ENCODE measurements at regions not wholly inside any gene's neighbourhood (a gene's known extent, or its start where the extent isn't known, plus 50 kb on each side); places are given as distances from the start of the nearest gene placed in this dataset.

DNA sequence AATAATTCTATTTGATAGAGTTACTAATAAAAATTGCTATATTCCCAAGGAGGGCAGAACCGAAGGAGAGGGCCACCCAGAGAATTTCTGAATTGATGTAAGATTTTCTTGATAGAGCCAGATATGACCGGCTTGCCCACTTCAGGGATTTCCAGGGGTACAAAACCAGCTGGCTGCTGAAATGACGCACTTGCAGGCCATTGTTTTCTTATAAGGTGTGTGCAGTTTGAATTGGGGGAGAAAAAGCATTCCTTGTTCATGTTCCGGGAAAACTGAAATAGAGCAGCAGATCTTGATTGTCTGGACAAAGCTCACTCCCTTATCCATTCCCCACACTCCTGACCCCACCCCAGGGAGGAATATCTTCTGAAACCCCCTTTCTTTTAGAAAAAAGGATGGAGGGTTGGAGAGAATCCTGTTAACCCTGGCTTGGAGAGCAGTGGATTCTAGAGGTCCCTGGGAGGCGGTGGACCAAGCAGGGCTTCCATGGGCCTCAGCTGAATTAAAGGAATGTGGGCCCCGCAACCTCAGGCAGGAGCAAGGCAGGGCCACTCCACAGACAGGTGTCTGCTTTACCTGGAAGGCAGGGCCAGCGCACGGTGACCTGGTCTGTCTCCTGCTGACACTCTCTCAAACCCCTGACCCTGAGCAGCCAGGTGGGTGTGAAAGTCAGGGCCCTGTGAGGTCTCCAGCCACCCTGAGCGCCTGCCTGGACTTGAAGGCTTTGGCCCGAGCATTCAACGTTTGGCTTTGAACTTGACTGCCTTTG lies 96.4 kb downstream of the TMEM170B start:
- no peak for DNase-seq

DNA sequence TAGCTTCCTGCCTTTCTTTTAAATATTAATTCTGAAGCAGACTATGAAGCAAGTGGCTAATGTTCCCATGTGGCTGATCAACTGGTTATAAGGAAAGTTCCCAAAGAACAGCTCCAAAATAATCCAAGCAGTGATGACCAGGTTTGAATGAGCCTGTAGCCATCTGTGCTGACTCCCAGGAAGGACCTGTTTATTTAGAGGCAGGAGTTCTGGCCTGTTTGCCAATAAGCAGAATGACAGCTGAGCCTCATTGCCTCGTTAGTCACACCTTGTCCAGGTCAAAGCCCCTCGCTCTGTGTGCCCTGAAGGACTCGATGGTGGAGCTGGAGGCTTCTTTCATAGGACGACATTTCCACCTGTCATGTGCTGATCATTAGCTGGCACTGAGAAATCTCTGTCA lies 97.4 kb downstream of the TMEM170B start:
- no peak for DNase-seq

DNA sequence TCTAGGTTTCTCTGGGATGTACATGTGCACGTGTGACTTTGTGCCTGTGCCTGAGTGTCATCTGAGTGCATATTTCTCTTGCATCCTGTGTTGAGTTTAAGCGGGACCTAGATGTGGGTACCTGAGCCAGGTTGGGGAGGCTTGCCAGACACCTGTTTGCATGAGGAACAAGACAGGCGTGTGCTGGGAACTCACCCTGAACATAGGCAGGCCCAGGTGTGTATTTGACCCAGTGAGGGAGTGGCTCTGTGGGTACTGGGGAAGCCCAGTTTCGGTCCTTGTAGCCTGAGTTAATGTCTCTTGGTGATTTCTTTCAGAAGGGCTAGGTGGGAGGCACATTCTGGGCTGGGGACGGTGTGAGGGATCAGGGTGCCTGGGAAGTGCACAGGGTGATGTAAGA lies 98.6 kb downstream of the TMEM170B start:
- DNase-seq = no peak

DNA sequence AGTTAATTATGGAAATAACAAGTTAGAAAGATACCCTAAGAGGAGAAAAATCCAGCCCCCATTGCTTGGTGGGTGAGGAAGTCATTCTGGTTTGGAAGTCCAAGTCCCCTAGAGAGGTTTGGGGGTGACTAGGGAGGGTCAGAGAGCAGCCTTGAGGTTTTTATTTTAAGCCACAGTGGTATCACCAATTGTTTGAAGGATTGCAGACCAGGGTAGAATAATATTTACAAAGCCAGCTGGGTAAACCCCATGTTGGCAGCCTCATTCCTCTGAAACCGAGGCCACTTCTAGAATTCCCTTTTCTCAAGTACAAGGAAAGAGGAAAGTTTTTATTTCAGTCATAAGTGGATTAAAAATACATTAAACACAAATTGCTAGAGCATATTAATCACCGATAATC lies 99.7 kb downstream of the TMEM170B start:
- no peak for DNase-seq

DNA sequence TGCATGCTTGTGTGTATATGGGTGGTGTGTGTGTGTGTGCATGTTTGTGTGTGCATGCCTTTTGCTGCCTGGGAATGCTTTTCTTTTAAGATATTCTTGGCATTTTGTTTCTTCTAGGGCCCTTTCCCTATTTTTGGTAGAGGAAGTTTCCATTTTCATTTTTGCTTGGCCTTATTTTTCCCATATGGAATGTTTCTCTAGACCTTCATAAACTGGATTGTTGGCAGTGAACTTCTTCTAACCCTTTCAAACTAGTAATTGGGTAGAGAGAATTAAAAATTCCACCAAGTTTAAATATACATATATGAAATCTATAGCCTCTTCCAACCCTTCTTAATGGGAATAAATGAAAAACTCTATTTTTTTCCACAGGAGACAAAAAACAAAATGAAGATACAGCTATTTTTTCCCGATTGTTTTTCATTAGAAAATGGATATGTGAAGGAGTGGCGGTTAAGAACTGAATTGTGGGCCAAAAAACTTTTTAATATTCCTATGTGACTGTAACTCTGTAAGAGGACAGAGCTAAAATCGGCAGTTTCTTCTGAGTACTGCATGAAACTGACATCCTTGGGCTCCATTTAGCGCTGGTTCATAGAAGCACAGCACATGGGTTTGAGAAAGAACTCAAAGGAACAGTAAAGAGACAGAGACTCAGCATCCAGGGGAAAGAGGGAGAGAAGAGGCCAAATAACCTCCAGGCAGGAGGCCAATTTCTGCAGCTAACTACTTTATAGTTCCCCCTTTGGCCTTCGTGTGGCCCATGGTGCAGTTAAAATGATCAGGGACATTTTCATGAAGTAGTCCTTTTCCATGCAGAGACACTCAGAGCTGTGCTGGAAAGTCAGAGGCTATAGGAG lies 102.1 kb downstream of the TMEM170B start:
- no peak for DNase-seq

DNA sequence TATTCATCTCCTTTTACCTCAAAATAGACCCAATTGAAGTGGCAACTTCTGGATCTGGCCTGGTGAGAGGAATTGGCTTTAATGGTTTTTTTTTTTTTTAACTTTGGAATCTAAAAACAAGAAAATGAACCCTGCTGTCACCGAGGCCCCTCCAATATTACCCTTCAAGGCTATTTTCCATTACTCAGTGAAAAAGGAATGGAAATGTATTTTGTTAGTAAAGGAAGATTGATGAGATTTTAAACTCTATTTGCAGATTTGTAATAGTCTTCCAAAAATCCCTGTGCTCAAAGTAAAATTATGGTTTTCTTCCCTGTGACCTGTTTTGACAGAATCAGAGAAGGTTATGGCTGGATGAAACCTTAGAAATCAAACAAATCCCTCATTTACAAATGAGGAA lies 102.9 kb downstream of the TMEM170B start:
- no peak for DNase-seq

DNA sequence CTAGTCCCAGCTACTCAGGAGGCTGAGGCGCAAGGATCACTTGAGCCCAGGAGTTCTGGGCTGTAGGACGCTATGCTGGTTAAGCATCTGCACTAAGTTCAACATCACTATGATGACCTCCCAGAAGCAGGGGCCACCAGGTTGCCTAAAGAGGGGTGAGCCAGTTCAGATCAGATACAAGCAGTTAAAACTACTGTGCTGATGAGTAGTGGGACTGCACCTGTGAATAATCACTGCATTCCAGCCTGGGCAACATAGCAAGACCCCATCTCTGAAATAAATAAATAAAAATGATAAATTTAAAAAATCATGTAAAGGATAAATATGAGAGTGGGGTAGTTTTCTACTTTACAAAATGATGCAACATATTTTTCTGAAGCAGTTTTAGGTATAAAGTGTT lies 106.5 kb downstream of the TMEM170B start:
- no peak for DNase-seq

DNA sequence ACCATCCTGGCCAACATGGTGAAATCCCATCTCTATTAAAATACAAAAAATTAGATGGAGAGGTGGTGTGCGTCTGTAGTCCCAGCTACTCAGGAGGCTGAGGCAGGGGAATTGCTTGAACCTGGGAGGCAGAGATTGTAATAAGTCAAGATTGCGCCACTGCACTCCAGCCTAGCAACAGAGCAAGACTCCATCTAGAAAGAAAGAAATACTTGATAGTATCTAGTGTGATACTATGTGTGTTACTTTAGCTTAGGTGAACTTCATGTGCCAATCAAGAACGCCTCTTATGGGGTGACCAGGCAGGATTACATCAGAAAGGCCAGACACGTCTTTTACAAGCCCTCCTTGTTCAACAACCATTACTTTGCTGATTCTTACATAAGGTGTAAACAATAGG lies 107.1 kb downstream of the TMEM170B start:
- DNase-seq = no peak

DNA sequence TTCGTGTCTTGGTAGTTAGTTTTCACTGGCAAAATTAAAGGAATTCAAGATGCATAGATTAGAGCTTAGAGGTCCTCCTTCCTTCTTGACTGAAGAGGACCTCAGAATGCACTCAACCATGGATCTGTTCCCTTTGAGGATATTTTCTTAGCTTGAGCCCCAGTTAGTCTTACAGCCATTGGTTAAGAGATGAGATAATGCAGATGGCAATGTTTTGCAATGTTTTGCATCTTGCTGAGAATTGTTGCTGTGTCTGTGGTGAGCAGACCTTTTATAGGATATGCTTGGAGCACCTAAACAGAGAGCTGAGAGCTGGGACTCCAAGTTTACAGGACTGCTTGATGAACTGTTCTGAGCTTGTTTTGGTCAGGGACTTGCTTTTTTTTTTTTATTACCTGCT lies 107.5 kb downstream of the TMEM170B start:
- no peak for DNase-seq

DNA sequence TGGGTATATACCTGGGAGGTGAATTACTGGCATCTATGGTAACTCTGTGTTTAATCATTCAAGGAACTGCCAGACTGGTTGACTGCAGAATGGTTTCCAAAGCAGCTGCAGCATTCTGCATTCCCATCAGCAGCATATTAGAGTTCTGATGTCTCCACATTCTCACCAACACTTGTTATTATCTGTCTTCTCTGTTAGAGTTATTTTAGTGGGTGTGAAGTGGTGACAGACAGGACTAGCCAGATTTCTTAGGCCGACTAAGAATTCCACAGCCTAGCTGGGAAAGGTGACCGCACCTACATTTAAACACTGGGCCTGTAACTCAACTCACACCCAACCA lies 110.9 kb downstream of the TMEM170B start:
- DNase-seq = no peak

DNA sequence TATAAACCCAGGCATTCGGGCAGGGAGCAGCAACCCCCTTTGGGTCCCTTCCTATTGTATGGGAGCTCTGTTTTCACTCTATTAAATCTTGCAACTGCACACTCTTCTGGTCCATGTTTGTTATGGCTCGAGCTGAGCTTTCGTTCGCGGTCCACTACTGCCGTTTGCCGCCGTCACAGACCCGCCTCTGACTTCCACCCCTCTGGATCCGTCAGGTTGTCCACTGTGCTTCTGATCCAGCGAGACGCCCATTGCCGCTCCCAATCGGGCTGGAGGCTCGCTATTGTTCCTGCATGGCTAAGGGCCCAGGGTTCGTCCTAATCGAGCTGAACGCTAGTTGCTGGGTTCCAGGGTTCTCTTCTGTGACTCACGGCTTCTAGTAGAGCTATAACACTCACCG lies 111.3 kb downstream of the TMEM170B start:
- DNase-seq = no peak

DNA sequence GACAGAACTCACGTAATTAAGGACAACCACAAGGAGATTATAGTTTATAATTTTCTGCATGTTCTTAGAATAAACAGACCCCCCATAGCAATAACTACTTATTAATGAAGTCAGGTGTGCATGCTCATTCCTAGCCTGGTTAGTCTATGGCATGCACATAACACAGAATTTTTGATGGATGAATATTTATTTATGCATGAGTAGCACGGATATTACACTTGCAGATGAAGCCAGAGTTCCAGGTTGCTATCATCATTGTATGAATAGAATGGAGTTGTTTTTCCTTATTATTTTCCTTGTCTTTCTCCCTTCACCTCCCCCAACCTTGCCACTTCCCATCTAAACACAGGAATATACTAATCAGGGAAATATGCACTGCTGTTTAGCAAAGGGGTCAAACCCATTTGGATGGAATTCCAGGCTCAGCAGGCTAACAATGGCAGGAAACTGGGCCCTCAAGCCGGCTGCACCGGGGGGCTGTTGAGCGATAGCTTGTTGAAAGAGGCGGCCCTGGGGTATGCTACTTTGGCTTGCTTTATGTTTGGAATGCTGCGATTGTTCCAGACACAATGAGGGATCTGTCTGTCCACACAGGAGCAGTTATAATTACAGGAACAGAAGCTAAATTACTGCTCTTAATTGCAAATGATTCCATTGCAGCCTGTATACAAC lies 112.6 kb downstream of the TMEM170B start:
- no peak for DNase-seq

DNA sequence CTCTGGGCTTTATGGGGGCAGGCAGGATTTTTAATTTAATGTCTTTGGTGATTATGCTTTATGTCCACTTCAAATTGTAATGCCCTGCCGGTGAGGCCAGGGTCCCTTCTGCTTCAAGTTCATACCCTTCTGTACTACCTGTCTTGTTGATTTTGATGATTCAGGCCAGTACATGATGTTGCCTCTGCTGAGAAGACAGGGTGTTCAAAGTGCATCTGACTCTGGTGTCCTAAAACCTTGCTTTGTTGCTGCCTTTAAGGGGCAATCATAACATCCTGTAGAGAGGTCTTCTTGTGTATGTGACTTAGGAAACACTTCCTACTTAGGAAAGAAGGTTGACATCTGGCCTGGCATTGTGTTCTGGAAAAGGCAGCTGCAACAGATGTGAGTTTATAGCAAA lies 113.2 kb downstream of the TMEM170B start:
- DNase-seq = no peak

DNA sequence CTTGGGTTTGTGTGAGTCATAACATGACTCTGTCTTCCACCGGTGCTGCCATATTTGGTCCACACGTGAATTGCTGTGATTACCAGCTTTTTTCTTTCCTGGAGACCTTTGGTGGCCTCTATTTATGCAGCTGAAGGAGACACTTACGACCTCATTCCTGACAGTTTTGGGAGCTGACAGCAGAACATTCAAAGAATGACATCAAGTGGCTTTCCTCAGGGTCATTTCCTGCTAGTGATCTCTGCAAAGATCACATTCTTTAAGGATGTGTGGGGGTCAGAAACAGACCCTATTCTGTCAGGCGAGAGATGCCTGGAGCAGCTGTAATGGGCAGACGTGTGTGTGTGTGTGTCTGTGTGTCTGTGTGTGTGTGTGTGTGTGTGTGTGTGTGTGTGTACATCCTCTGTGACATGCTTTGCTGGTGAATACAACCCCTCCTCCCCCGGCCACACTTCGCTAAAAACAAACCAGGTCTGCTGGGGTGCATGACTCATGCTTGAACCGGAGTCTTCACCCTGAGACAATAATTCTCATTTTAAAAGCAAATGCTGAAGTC lies 115.6 kb downstream of the TMEM170B start:
- DNase-seq = peak; percentile 27

DNA sequence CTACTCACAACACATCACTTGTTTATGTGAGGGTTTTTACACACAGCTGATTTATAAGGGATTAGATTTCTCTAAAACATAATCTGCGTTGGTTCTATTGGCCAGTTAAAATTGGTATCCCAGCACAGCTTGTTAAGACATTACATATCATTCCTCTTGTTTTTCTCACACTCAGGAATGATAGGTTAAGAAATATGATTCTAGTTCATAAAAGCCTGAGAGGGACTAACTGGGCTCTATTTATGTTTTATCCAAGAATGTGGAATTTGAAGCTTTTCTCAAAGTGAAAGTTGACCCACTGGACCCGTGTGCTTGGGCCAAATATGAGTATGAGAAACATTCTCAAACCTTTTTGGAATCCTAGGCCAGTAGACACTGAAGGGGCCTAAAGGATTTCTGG lies 117.3 kb downstream of the TMEM170B start:
- DNase-seq = no peak

DNA sequence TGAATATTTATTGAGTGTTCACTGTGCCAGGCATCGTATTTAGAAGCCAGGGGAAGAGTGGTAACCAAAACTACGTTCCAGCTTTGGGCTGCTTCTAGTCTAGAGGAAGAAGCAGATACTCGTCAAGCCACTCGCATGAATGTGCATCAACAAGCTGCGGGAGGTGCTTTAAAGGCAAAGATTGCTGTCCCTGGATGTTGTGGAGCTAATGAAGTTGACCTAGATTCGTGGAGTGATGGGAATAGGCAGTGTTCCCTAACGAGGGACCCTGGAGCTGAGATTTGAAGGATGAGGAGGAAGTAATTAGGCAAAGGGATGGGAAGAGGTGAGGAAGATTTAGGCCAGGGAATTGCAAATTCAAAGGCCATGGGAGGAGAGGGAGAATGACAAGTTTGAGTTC lies 118.9 kb downstream of the TMEM170B start:
- no peak for DNase-seq

DNA sequence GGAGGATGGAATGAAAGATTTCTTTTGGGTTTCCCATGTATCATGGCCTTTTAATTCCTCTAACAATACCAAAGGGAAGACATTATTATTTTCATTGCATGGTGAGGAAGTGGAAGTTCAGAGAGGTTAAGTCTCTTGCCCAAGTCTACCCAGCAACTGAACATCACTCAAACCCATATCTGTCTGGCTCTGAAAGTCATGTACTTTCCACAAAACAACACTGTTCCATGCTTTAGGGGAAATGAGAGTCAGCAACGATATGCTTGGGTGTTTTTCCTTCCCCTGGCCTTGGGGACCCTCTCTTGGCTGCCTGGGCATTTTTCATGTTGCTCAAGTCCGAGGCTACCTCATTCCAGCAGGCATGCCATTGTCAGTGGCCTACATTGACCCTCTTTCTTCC lies 118.8 kb downstream of the ADTRP start:
- no peak for DNase-seq

DNA sequence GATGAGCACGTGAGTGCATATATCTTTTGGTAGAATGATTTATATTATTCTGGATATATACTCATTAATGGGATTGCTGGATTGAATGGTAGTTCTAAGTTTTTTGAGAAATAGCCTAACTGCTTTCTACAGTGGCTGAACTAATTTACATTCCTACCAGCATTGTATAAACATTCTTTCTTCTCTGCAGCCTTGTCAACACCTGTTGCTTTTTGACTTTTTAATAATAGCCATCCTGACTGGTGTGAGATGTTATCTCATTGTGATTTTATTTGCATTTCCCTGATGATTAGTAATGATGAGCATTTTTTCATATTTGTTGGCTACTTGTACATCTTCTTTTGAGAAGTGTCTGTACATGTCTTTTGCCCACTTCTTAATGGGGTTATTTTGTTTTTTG lies 116.3 kb downstream of the ADTRP start:
- DNase-seq = no peak

DNA sequence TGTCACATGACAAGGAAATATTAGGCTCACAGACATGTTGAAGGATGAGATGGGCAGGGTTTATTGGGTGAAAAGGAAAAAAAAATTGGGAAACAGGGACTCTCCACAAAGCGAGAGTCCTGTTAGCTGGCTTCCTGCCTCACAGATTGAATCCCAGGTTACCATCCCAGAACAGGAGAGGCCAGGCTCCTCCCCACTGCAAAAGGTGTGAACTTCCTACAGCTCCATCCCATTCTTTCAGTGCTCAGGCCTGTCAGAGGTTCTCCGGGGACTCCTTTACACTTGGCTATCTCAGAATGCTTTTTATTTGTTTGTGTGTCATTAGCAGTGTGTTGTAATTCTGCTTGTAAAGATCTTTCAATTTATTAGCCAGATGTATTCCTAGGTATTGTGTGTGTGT lies 115.1 kb downstream of the ADTRP start:
- DNase-seq = no peak

Data from stimulated activated CD4-positive, alpha-beta T cell treated with anti-CD3 and anti-CD28 coated beads, Interleukin-4, amount 100 ng/mL, for 24 hours (primary cell).